Retina (tissue), 1 donor: ENCODE measurements at regions not wholly inside any gene's neighbourhood (a gene's known extent, or its start where the extent isn't known, plus 50 kb on each side); places are given as distances from the start of the nearest gene placed in this dataset.
"Not testable (repeated sequence)": the region's sequence is repeated elsewhere in the genome, so short reads cannot be mapped to it uniquely, and the experiment has no call there.

Source experiments
- DNase-seq: peaks from one replicate; pipeline ENCODE4 v3.0.0-alpha.2; 2016

DNA sequence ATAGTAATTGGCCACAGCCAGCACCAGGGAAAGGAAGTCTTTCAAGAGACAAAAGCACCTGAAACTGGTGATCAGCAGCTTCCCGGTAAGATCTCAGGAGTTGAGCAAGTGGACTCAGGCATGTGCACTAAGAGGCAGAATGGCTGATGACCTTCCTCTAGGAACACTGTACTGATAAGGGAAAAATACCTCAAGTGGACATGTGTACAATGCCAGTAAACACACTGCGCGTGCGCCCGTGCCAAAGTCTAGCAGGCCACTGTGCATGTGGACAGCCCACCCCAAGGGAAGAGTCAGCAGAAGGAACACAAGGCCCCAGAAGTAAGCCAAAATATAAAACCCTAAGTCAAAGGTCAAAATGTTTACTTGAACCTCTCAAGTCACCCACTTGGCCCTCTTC, 423.0 kb downstream of the TUSC1 start:
- DNase-seq, result no peak

GRCh38 chr9:25254051-25254450, 424.2 kb downstream of the TUSC1 start:
- DNase-seq, result no peak

- peak; percentile 8 for DNase-seq
These were observed 436.8 kb downstream of the TUSC1 start for GRCh38 chr9:25241421-25241820.

- no peak for DNase-seq
These were observed 451.1 kb downstream of the TUSC1 start for GRCh38 chr9:25226901-25227686.

DNA sequence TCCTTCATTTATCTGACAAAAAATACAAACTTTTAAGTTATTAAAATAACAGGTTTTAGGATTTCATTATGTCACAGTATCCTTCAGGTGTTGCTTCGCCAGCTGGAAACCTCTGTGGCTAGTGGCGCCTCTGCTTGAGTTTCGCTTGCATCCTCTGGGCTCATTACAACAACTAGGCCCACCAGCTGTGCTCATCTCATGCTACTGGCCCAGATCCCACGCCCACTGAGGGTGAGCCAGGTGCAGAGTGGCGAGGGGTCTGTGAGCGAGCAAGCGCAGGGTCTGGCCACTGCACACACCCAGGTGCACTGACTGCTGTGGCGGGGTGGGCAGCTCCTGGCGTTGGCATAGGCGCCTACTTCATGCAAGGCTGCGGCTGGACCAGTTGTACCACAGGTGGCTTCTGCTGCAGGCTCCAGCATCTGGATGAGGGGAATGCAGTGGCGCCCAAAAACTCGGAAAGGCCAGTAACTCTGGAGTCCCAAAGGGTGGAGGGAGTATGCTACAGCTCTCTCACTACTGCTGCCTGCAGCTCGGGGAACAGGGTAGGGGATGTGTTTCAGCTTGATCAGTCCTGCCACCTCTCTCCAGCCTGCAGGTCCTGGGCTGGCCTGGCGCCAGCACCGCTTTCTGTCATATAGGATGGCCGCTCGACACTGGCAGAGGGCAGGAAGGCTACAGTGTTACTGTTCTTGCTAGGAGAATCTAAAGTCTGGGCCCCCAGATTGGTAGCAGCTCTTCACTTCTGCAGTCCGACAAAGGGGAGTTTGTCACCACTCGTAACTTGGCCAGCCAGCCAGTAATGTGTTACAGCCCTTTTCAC, 452.1 kb downstream of the TUSC1 start:
- no peak for DNase-seq

DNA sequence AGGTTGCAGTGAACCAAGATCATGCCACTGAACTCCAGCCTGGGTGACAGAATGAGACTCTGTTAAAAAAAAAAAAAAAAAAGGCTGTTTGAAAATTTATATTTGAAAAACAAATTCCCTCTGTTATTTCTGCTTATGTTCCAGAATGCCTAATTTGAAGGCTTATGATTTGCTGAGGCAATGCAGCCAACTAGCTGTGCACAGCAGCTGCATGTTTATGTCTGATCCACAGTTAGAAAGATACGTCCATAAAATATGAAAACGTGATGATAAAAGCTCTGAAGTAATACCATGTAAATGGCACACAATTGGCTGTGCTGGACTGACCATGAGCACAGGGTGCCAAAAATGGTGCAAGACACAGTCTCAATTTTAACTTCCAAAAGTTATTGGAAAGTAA, 453.2 kb downstream of the TUSC1 start:
- DNase-seq, result no peak

DNA sequence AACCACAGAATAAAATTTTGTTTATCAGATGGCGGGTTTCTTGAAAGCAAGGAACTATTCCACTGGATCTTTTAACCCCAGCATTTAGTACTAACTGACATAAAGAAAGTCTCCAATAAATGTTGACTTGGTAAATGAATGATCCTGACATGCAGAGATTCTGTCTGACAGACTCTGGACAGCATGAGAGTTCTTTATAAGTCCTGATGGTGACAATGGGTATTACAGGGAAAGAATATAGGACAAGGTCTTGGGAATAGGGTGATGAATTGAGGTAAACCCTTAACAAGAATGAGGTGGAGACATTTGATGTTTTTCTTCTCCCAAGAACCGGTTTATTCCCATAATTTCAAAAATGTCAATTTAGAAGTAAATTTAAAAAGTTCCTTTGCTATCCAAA, 453.9 kb downstream of the TUSC1 start:
- DNase-seq, result no peak

GRCh38 chr9:25212361-25212760, 465.9 kb downstream of the TUSC1 start:
- DNase-seq, result peak; percentile 13

- peak; percentile 14 for DNase-seq
These were observed 470.6 kb downstream of the TUSC1 start for GRCh38 chr9:25207402-25208195.

- no peak for DNase-seq
These were observed 472.2 kb downstream of the TUSC1 start for GRCh38 chr9:25206027-25206426.

GRCh38 chr9:25205285-25205684, 473.0 kb downstream of the TUSC1 start:
- no peak for DNase-seq

- peak; percentile 3 for DNase-seq
These were observed 500.4 kb downstream of the TUSC1 start for GRCh38 chr9:25177858-25178257.

DNA sequence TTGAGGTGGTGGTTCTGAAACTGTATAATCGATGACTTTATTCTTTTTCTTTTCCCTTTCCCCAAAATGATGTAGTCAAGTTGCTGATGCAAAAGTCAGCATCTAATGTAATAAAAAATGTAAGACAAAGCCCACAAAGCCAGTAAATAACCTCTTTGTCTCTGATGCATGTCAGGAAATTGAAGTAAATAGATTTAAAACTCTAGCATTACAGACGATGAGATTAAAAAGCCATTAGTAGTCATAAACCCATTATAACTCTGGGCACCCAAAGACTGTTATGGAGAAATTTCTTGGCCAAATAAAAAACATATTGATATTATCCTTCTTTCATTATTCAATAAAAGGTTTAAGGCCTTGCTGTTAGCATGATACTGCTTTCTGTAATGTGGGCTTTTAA, 548.7 kb downstream of the TUSC1 start:
- DNase-seq, result no peak

GRCh38 chr9:25121811-25122210, 556.4 kb downstream of the TUSC1 start:
- no peak for DNase-seq

GRCh38 chr9:25119041-25119440, 559.2 kb downstream of the TUSC1 start:
- no peak for DNase-seq

GRCh38 chr9:25117791-25118190, 560.5 kb downstream of the TUSC1 start:
- DNase-seq, result peak; percentile 46

- not testable (repeated sequence) for DNase-seq
These were observed 556.5 kb upstream of the IZUMO3 start for GRCh38 chr9:25102204-25102603.

GRCh38 chr9:25094518-25094917, 548.8 kb upstream of the IZUMO3 start:
- DNase-seq, result no peak

GRCh38 chr9:25078202-25078601, 532.5 kb upstream of the IZUMO3 start:
- DNase-seq, result no peak

DNA sequence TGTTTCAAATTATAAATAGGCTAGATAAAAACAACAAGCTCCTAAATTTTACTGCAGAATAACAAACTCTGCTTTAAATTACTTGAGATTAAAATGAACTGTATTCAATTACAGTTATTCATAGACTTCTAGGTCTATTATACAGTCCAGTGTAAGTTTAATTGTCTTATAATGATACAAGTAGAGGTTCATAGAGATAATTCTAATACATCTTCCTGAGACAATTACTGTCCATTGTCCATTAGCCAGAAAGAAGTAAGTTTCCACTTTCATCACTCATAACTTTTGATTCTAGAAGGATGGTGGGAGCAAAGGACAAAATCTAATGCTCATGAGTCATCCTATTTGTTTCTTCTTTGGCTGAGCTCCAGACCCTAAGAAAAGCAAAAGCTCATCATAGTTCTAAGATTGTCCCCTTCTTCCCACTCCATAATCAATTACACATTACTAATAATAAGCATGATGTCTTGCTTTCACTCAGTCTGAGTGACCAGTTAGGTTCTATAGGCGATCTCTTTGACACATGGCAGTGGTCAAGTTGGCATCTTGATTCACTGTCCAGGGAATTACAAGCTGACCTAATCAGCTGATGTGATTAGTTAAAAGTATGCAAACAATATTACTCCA, 502.5 kb upstream of the IZUMO3 start:
- no peak for DNase-seq

DNA sequence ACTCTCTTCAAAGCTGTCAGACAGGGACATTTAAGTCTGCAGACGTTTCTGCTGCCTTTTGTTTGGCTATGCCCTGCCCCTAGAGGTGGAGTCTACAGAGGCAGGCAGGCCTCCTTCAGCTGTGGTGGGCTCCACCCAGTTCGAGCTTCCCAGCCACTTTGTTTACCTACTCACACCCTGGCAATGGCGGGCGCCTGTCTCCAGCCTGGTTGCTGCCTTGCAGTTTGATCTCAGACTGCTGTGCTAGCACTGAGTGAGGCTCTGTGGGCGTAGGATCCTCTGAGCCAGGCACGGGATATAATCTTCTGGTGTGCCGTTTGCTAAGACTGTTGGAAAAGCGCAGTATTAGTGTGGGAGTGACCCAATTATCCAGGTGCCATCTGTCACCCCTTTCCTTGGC, 499.8 kb upstream of the IZUMO3 start:
- DNase-seq, result not testable (repeated sequence)

- DNase-seq, result no peak
These were observed 484.0 kb upstream of the IZUMO3 start for GRCh38 chr9:25029743-25030142.

- no peak for DNase-seq
These were observed 480.0 kb upstream of the IZUMO3 start for GRCh38 chr9:25025686-25026085.
